ENCODE measurements at regions not wholly inside any gene's neighbourhood (a gene's known extent, or its start where the extent isn't known, plus 50 kb on each side); places are given as distances from the start of the nearest gene placed in this dataset.
"Not testable (repeated sequence)": the region's sequence is repeated elsewhere in the genome, so short reads cannot be mapped to it uniquely, and the experiment has no call there.

DNA sequence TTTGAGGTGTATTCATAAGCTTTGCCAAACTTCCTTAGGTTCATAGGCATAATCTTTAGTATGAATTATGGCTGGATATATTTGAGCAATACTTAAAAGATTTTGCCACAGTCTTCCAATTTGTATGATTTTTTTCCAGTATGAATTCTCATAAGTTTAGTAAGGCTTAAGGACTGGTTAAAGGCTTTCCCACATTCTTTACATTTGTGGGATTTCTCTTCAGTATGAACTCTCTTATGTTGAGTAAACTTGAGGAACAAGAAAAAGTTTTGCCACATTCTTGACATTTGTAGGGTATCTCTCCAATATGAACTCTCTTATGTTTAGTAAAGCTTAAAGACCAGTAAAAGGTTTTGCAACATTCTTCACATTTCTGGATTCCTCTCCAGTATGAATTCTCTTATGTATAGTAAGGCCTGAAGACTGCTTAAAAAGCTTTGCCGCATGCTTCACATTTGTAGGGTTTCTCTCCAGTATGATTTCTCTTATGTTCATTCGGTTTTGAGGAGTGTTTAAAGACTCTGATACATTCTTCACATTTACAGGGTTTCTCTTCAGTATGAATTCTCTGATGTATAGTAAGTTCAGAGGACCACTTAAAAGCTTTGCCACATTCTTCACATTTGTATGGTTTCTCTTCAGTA, 302.6 kb downstream of the ZNF33B start:
- TF ChIP-seq ZNF274 (IDR thresholded peaks at IDR 0.05; ENCODE audit: low read length) (peak; percentile 42; the same call in 1 of the 2 replicates), ZNF274 (tag by site-specific recombination; IDR thresholded peaks at IDR 0.05; ENCODE audit: borderline replicate concordance) (peak; percentile 69; the same call in 1 of the 2 replicates), SETDB1 (IDR thresholded peaks at IDR 0.05; ENCODE audit: insufficient read length, low read length) (peak; percentile 59)
- H3K4me3 ChIP-seq (ENCODE audit: low read depth, low read length); H3K27ac ChIP-seq (ENCODE audit: extremely low read depth, low read depth, low read length); CTCF ChIA-PET; H3K36me3 ChIP-seq (ENCODE audit: control insufficient read depth in 2 of 2, insufficient read depth in 1 of 2, low read length in 2 of 2); POLR2A ChIA-PET; H3K9me3 ChIP-seq (ENCODE audit: control insufficient read depth, insufficient read depth, low read depth, low read length); H3K4me1 ChIP-seq (ENCODE audit: control insufficient read depth, insufficient read depth, low read length): not testable (repeated sequence)

DNA sequence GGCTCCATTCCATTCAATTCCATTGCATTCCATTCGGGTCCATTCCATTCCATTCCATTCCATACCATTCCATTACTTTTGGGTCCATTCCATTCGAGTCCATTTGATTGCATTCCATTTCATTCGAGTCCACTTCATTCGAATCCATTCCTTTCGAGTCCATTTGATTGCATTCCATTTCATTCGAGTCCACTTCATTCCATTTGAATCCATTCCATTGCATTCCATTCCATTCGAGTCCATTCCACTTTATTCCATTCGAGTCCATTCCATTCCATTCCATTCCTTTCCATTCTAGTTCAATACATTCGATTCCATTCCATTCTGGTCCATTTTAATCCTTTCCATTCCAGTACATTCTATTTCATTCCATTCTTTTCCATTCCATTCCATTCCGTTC, 334.0 kb downstream of the ZNF33B start:
- ChIA-PET CTCF (no interaction called here), POLR2A (no interaction called here)
- Histone ChIP-seq H3K27ac (ENCODE audit: extremely low read depth, low read depth, low read length) (no peak overlapping the region), H3K36me3 (ENCODE audit: control insufficient read depth in 2 of 2, insufficient read depth in 1 of 2, low read length in 2 of 2) (no peaks in the 10 kb centered on the region), H3K4me1 (ENCODE audit: control insufficient read depth, insufficient read depth, low read length) (no peaks in the 10 kb centered on the region), H3K9me3 (ENCODE audit: control insufficient read depth, insufficient read depth, low read depth, low read length) (peaks cover 2% of the 10 kb centered on the region), H3K4me3 (ENCODE audit: low read depth, low read length) (no peak overlapping the region)
- TF ChIP-seq ZNF677 (tag by site-specific recombination; IDR thresholded peaks at IDR 0.05) (no peak), ZNF561 (tag by site-specific recombination; IDR thresholded peaks at IDR 0.05; ENCODE audit: borderline replicate concordance) (no peak)

DNA sequence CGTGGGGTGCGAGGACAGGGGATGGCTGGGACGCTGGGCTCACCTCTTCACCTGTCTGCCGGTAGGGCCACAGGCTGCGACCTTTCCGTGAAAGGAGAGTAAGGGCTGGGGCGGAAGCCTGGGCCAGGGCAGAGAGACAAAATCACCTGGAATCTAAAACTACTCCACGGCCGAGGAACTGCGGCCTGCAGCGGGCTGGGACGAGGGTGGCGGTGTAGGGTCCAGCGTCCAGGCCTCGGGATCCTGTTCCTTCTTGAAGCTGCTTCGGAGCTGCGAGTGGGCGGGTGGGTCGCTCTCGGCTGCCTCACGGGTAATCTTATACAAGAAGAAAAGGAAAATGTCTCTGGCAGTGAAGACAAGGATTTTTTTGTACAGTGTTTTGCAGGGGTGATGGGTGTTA, 356.5 kb downstream of the ZNF33B start:
- H3K36me3 ChIP-seq (ENCODE audit: control insufficient read depth in 2 of 2, insufficient read depth in 1 of 2, low read length in 2 of 2); POLR2A ChIA-PET; H3K4me3 ChIP-seq (ENCODE audit: low read depth, low read length); H3K4me1 ChIP-seq (ENCODE audit: control insufficient read depth, insufficient read depth, low read length); H3K9me3 ChIP-seq (ENCODE audit: control insufficient read depth, insufficient read depth, low read depth, low read length); H3K27ac ChIP-seq (ENCODE audit: extremely low read depth, low read depth, low read length); CTCF ChIA-PET: not testable (repeated sequence)

DNA sequence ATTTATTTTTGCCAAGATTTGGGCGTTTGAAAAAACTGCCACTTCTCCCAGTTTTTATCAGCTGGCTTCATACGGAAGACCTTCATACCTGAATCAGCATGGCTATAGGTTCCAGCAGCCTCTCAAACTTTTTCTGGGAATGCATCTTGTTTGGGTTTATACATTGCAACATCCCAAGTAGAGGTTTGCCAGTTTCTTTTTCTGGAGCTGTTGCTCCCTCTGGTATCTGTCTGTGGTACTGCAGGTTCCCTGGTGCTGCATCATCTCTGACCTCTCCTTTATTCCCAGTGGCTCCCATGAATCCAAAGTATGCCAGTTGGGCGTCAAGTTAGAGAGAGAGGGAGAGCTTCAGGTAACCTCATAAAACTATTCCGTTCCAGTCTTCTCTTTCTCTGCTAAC, 368.6 kb downstream of the ZNF33B start:
- H3K36me3 ChIP-seq (ENCODE audit: control insufficient read depth in 2 of 2, insufficient read depth in 1 of 2, low read length in 2 of 2); H3K9me3 ChIP-seq (ENCODE audit: control insufficient read depth, insufficient read depth, low read depth, low read length); H3K4me1 ChIP-seq (ENCODE audit: control insufficient read depth, insufficient read depth, low read length); POLR2A ChIA-PET; CTCF ChIA-PET; H3K27ac ChIP-seq (ENCODE audit: extremely low read depth, low read depth, low read length); H3K4me3 ChIP-seq (ENCODE audit: low read depth, low read length): not testable (repeated sequence)

DNA sequence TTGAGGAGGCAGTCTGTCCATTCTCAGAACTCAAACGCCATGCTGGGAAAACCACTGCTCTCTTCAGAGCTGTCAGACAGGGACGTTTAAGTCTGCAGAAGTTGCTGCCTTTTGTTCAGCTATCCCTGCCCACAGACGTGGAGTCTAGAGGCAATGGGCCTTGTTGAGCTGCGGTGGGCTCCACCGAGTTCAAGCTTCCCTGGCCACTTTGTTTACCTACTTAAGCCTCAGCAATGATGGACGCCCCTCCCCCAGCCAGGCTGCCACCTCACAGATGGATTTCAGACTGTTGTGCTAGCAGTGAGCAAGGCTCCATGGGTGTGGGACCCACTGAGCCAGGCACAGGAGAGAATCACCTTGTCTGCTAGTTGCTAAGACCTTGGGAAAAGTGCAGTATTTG, 375.1 kb downstream of the ZNF33B start:
- POLR2A ChIA-PET; H3K4me3 ChIP-seq (ENCODE audit: low read depth, low read length); H3K27ac ChIP-seq (ENCODE audit: extremely low read depth, low read depth, low read length); CTCF ChIA-PET; H3K4me1 ChIP-seq (ENCODE audit: control insufficient read depth, insufficient read depth, low read length); H3K36me3 ChIP-seq (ENCODE audit: control insufficient read depth in 2 of 2, insufficient read depth in 1 of 2, low read length in 2 of 2); H3K9me3 ChIP-seq (ENCODE audit: control insufficient read depth, insufficient read depth, low read depth, low read length): not testable (repeated sequence)

DNA sequence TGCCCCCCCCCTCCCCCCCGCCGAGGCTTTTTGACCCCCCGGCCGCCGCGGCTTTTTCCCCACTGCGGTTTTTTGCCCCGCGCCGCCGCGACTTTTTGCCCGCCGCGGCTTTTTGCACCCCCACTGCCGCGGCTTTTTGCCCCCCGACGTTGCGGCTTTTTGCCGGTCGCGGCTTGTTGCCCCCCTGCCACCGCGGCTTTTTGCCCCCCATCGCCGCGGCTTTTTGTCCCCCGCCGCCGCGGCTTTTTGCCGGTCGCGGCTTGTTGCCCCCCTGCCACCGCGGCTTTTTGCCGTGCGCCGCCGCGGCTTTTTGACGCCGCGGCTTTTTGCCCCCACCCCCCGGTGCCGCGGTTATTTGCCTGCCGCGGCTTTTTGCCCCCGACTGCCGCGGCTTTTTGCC, 395.4 kb downstream of the ZNF33B start:
- POLR2A ChIA-PET; H3K4me1 ChIP-seq (ENCODE audit: control insufficient read depth, insufficient read depth, low read length); H3K27ac ChIP-seq (ENCODE audit: extremely low read depth, low read depth, low read length); H3K9me3 ChIP-seq (ENCODE audit: control insufficient read depth, insufficient read depth, low read depth, low read length); H3K4me3 ChIP-seq (ENCODE audit: low read depth, low read length); CTCF ChIA-PET; H3K36me3 ChIP-seq (ENCODE audit: control insufficient read depth in 2 of 2, insufficient read depth in 1 of 2, low read length in 2 of 2): not testable (repeated sequence)

DNA sequence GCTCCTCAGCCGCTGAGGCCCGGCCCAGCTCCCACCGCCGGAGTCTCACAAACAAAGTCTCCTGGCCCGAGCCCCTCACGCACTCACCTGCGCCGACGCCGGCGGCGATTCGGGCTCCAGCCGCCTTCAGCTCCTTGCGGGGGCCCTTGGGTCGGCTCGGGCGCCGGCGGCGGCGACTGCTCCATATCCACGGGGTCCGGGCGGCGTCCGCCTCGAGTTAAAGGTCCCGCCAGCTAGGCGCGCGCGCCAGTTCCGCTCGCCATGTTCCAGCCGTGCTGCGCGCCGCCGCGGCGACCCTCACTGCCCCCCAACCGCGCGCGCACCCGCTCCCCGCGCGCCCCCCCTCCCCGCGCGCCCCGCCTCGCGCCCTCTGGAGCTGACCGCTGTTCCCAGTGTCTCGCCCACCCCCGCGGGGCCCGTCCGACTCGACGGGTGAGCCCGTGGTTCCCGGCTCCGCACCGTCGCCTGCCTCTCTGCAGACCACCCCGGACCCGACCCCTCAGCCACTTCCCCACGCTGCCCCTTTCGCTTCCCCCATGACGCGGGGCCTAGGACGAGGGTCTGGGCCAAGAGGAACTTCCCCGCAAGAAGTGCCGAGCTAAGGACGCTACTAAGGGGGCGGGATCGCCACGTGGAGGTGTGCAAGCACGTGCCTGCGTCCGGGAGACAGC, 396.1 kb downstream of the ZNF33B start:
- ChIA-PET POLR2A (no interaction called here), CTCF (no interaction called here)
- H3K4me3 ChIP-seq (ENCODE audit: low read depth, low read length), result no peak overlapping the region
- H3K36me3 ChIP-seq (ENCODE audit: control insufficient read depth in 2 of 2, insufficient read depth in 1 of 2, low read length in 2 of 2), result no peaks in the 10 kb centered on the region
- H3K27ac ChIP-seq (ENCODE audit: extremely low read depth, low read depth, low read length), result no peak overlapping the region
- no peaks in the 10 kb centered on the region for H3K4me1 ChIP-seq (ENCODE audit: control insufficient read depth, insufficient read depth, low read length)
- no peaks in the 10 kb centered on the region for H3K9me3 ChIP-seq (ENCODE audit: control insufficient read depth, insufficient read depth, low read depth, low read length)
- no peak for TF ChIP-seq ZBTB21 (tag by site-specific recombination; IDR thresholded peaks at IDR 0.05)
- no peak for TF ChIP-seq ZNF223 (tag by site-specific recombination; IDR thresholded peaks at IDR 0.05)
- TF ChIP-seq, protein P1, sequence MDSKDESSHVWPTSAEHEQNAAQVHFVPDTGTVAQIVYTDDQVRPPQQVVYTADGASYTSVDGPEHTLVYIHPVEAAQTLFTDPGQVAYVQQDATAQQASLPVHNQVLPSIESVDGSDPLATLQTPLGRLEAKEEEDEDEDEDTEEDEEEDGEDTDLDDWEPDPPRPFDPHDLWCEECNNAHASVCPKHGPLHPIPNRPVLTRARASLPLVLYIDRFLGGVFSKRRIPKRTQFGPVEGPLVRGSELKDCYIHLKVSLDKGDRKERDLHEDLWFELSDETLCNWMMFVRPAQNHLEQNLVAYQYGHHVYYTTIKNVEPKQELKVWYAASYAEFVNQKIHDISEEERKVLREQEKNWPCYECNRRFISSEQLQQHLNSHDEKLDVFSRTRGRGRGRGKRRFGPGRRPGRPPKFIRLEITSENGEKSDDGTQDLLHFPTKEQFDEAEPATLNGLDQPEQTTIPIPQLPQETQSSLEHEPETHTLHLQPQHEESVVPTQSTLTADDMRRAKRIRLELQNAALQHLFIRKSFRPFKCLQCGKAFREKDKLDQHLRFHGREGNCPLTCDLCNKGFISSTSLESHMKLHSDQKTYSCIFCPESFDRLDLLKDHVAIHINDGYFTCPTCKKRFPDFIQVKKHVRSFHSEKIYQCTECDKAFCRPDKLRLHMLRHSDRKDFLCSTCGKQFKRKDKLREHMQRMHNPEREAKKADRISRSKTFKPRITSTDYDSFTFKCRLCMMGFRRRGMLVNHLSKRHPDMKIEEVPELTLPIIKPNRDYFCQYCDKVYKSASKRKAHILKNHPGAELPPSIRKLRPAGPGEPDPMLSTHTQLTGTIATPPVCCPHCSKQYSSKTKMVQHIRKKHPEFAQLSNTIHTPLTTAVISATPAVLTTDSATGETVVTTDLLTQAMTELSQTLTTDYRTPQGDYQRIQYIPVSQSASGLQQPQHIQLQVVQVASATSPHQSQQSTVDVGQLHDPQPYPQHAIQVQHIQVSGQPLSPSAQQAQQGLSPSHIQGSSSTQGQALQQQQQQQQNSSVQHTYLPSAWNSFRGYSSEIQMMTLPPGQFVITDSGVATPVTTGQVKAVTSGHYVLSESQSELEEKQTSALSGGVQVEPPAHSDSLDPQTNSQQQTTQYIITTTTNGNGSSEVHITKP (tag by site-specific recombination; IDR thresholded peaks at IDR 0.05), result no peak
- no peak for TF ChIP-seq ZNF549 (tag by site-specific recombination; IDR thresholded peaks at IDR 0.05)
- TF ChIP-seq, protein P2, sequence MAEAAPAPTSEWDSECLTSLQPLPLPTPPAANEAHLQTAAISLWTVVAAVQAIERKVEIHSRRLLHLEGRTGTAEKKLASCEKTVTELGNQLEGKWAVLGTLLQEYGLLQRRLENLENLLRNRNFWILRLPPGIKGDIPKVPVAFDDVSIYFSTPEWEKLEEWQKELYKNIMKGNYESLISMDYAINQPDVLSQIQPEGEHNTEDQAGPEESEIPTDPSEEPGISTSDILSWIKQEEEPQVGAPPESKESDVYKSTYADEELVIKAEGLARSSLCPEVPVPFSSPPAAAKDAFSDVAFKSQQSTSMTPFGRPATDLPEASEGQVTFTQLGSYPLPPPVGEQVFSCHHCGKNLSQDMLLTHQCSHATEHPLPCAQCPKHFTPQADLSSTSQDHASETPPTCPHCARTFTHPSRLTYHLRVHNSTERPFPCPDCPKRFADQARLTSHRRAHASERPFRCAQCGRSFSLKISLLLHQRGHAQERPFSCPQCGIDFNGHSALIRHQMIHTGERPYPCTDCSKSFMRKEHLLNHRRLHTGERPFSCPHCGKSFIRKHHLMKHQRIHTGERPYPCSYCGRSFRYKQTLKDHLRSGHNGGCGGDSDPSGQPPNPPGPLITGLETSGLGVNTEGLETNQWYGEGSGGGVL (tag by site-specific recombination; IDR thresholded peaks at IDR 0.05), result no peak
- TF ChIP-seq ZNF16 (tag by site-specific recombination; IDR thresholded peaks at IDR 0.05; ENCODE audit: low read depth), result no peak
